ENCODE measurements at regions not wholly inside any gene's neighbourhood (a gene's known extent, or its start where the extent isn't known, plus 50 kb on each side); places are given as distances from the start of the nearest gene placed in this dataset.

DNA sequence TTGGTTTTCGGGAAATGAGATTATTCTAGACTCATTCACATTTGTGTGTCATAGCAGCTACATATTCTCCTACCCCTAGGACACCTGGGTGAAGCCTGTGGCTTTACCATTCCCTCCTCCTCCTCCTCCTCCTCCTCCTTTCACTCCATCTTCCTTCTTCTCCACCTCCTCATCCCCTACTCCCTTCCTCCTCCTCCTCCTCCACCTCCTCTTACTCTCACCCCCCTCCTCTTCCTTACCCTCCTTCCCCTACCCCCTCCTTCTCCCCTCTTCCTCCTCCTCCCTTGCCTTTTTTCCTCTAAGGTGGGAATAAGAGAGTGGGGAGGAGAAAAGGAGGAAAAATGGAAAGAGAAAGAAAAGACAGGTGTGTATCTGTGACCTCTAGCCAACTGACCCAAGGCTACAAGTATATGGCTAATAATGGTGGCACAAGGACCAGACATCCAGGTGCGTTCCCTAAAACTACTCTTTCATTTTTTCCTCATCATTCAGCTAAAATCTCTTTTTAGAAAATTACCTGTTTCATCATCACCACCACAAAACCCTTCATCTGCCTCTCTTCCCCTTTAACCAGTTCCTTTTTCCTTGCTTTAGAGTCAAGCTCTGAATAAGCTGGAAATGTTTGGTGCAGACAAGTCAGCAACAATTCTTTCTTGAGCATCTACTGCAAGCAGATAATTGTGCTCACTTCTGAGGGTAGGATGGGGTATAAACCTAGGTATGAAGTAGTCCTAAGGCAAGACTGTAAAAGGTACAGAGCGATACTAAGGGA is 149.8 kb upstream of the FOXN3 start:
- FAIRE-seq (no peak), ATAC-seq (no peak), DNase-seq (ENCODE audit: low read depth, low spot score) (no peak)
- no peaks in the 10 kb centered on the region for H4K20me1 ChIP-seq (ENCODE audit: control insufficient read depth, insufficient read depth)
- H3K27ac ChIP-seq (ENCODE audit: control insufficient read depth, insufficient read depth) = no peak overlapping the region
- BruUV-seq (replicated peaks) = no TSS peak
- intact Hi-C loops (cut with micrococcal nuclease; ENCODE audit: unreplicated experiment) = no loop called here
- ChIA-PET POLR2A (no interaction called here), RAD21 (ENCODE audit: unreplicated experiment) (interaction anchor here (0.8 kb wide), 1 partner anchor 23 kb away, joined by 3 read pairs; no protein-coding TSS in a partner anchor), CTCF (no interaction called here), SMC1A (ENCODE audit: uncharacterized antibody, unreplicated experiment) (interaction anchor here (1.0 to 1.4 kb wide), 3 partner anchors 8 to 74 kb away, joined by 3 read pairs; no protein-coding TSS in a partner anchor)
- no peaks in the 10 kb centered on the region for H3K27me3 ChIP-seq (replicated peaks in 1 of 2; ENCODE audit: control insufficient read depth in 2 of 2, insufficient read depth in 2 of 2, low read length in 1 of 2)
- no peaks in the 10 kb centered on the region for H3K4me1 ChIP-seq (ENCODE audit: control insufficient read depth, insufficient read depth, low read length)
- H3K9ac ChIP-seq (ENCODE audit: control insufficient read depth, insufficient read depth, low read length) = no peak overlapping the region
- in situ Hi-C loops (cut with MboI) = no loop called here
- WGBS (ENCODE audit: insufficient coverage, insufficient replicate concordance, low lambda C conversion rate, missing lambda C conversion rate) = 85% methylated on average over 3 of the region's 3 CpGs
- H3K4me2 ChIP-seq (ENCODE audit: control insufficient read depth, insufficient read depth) = no peak overlapping the region
- no peaks in the 10 kb centered on the region for H3K36me3 ChIP-seq (ENCODE audit: control insufficient read depth in 2 of 2, insufficient read depth in 2 of 2, low read length in 1 of 2)
- no peaks in the 10 kb centered on the region for H3K9me3 ChIP-seq (replicated peaks; ENCODE audit: control insufficient read depth, insufficient read depth, low read length)
- no peak overlapping the region for H3K4me3 ChIP-seq
- no peaks in the 10 kb centered on the region for H3K79me2 ChIP-seq (ENCODE audit: control insufficient read depth, insufficient read depth, low read length)
- no peak overlapping the region for H2AFZ ChIP-seq (ENCODE audit: control insufficient read depth, low read depth, low read length)
- TF ChIP-seq NR2F1 (conservative IDR thresholded peaks at IDR 0.05) = no peak
- TF ChIP-seq CREB1 (IDR thresholded peaks at IDR 0.05; ENCODE audit: low read depth) = no peak
- no peak for TF ChIP-seq CBX3 (IDR thresholded peaks at IDR 0.05; ENCODE audit: borderline replicate concordance, low read depth)
- TF ChIP-seq, protein P1, sequence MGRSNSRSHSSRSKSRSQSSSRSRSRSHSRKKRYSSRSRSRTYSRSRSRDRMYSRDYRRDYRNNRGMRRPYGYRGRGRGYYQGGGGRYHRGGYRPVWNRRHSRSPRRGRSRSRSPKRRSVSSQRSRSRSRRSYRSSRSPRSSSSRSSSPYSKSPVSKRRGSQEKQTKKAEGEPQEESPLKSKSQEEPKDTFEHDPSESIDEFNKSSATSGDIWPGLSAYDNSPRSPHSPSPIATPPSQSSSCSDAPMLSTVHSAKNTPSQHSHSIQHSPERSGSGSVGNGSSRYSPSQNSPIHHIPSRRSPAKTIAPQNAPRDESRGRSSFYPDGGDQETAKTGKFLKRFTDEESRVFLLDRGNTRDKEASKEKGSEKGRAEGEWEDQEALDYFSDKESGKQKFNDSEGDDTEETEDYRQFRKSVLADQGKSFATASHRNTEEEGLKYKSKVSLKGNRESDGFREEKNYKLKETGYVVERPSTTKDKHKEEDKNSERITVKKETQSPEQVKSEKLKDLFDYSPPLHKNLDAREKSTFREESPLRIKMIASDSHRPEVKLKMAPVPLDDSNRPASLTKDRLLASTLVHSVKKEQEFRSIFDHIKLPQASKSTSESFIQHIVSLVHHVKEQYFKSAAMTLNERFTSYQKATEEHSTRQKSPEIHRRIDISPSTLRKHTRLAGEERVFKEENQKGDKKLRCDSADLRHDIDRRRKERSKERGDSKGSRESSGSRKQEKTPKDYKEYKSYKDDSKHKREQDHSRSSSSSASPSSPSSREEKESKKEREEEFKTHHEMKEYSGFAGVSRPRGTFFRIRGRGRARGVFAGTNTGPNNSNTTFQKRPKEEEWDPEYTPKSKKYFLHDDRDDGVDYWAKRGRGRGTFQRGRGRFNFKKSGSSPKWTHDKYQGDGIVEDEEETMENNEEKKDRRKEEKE (IDR thresholded peaks at IDR 0.05) = no peak
- TF ChIP-seq SMC3 (IDR thresholded peaks at IDR 0.05; ENCODE audit: borderline replicate concordance, low read length) = no peak
- no peak for TF ChIP-seq BCL11A (IDR thresholded peaks at IDR 0.05; ENCODE audit: low read depth, low read length)
- no peak for TF ChIP-seq EZH2 (IDR thresholded peaks at IDR 0.05; ENCODE audit: borderline replicate concordance, control insufficient read depth, low read depth, low read length)

Measured in GM12878 (cell line).